ENCODE measurements at regions not wholly inside any gene's neighbourhood (a gene's known extent, or its start where the extent isn't known, plus 50 kb on each side); places are given as distances from the start of the nearest gene placed in this dataset.

- TF ChIP-seq POU2F2 (IDR thresholded peaks at IDR 0.05; ENCODE audit: low read depth, low read length) (no peak), POLR2AphosphoS5 (IDR thresholded peaks at IDR 0.05; ENCODE audit: low read depth, low read length) (no peak), POLR2A (IDR thresholded peaks at IDR 0.05; ENCODE audit: low read depth, low read length) (no peak), SPI1 (IDR thresholded peaks at IDR 0.05; ENCODE audit: low read depth, low read length) (no peak), TAF1 (IDR thresholded peaks at IDR 0.05; ENCODE audit: low read depth, low read length) (no peak), PAX5 (IDR thresholded peaks at IDR 0.05; ENCODE audit: insufficient read depth, low read length, severe bottlenecking) (no peak)
Observed at GRCh38 chr16:27730661-27731210, 180.8 kb downstream of the KATNIP start.
